ENCODE measurements at regions not wholly inside any gene's neighbourhood (a gene's known extent, or its start where the extent isn't known, plus 50 kb on each side); places are given as distances from the start of the nearest gene placed in this dataset.
A peak's percentile ranks its signal among the peaks of the same experiment; 100 is the strongest.

DNA sequence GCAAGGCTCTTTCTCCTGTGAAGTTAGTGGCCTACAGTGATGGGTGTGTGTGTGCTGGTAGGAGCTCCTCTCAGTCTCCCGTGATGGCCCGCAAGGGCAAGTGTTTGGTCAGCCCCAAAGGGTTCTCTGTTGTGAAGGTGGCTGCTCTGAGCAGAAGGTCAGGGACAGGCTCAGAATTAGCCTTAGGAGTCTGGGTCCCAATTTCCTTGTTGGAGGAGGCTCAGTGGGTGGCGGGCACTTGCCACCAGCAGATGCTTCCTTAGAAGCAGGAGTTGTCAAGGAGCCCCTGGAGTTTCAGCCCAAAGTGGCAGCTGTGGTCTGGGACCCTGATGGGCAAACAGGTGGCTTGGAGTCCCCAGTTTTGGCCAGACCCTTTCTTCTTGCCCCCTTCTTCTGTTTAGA is 154.4 kb downstream of the MACROH2A1 start:
- WGBS, 2 donors, result 100% methylated on average over 1 of the region's 3 CpGs; no CpG with 5 or more reads in 1 of the 2 donors
- peaks cover 62 to 98% (median 85%) of the 10 kb centered on the region in 3 donors for H3K4me1 ChIP-seq
- H3K9me3 ChIP-seq, result no peaks in the 10 kb centered on the region
- no peak for DNase-seq
- peak overlapping the region; percentile 81 to 90 (median 88) for H3K27ac ChIP-seq
- H3K36me3 ChIP-seq, result no peaks in the 10 kb centered on the region
- no peak for TF ChIP-seq POLR2A (IDR thresholded peaks at IDR 0.05)
- no peak for TF ChIP-seq CTCF (IDR thresholded peaks at IDR 0.05)
- no peak overlapping the region for H3K4me3 ChIP-seq
- no peaks in the 10 kb centered on the region for H3K27me3 ChIP-seq
- intact Hi-C loops (cut with DNase I), result no loop called here

DNA sequence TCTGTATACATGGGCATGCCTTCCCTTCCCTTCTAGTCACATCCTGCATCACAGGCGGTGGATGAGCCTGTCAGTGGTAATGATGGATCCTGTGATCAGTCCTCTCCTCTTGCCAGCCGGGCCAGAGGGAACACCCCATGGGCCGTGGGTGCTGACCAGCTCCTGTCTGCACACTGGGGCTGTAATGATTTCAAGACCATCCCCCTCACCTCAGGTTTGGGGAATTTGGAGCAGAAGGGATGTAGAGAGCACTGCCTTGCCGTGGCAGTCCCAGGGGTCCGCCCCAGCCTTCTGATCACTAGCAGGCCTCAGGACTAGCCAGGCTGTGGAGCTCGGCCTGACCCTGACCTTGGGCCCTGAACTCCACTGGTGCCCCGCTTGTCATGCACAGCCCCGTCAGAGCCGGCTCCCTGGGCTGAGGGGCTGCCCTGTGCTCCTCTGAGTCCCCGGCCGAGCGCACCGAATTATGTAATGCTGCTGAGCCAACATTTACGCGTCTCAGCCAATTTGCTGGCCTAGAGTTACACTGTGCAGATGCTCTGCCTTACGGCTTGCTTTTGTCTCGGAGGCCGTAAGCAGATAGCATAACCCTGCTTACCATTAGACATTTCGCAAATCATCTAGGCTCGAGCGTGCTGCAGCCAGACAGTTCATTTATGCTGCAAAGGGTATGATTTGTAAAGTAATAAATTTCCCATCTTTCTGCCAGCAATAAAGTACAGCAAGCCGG is 155.3 kb downstream of the MACROH2A1 start:
- Histone ChIP-seq H3K4me3 (no peak overlapping the region), H3K27me3 (no peaks in the 10 kb centered on the region), H3K9me3 (no peaks in the 10 kb centered on the region), H3K4me1 (peaks cover 71 to 98% (median 87%) of the 10 kb centered on the region in 3 donors), H3K36me3 (no peaks in the 10 kb centered on the region), H3K27ac (peak overlapping the region; percentile 67 to 90 (median 86))
- TF ChIP-seq CTCF (IDR thresholded peaks at IDR 0.05), result no peak
- no peak for TF ChIP-seq POLR2A (IDR thresholded peaks at IDR 0.05)
- WGBS, 2 donors, result 74 to 81% methylated on average over 10 to 16 of the region's 22 CpGs
- intact Hi-C loops (cut with DNase I), result no loop called here
- no peak for DNase-seq

DNA sequence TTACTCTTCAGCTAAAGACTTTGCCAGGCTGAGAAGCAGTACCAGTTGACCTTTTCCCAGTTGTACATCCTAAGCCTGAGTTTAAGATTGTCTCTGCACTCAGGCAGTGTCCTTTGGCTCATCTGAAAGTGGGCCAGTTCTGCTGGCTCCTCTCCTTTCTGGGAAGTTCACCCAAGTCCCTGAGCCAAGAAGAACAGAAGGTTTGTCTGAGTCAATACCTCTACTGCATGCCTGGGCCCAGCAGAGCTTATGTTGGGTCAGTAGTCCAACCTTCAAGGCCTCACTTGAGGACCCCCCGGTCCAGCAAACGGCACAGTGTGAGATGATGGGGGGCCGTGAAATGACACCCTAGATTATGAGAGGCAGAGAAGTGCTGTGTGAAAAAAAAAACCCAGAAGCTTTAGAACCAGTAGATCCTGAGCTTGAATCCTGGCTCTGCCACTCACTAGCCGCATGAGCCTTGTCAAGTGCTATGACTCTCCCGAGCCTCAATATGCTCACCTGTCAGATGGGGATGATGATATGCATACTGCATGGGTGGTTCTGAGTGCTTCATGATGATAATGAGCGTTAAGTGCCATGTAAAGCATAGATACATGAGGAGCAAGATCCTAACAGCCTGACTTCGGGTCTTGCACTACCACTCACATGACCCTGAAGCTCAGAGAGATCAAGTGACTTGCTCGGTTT is 156.0 kb downstream of the MACROH2A1 start:
- intact Hi-C loops (cut with DNase I), result no loop called here
- Histone ChIP-seq H3K4me1 (peaks cover 77 to 100% (median 92%) of the 10 kb centered on the region in 3 donors), H3K27me3 (no peaks in the 10 kb centered on the region), H3K9me3 (no peaks in the 10 kb centered on the region), H3K27ac (peak overlapping the region; percentile 67 to 90 (median 86)), H3K36me3 (no peaks in the 10 kb centered on the region), H3K4me3 (no peak overlapping the region)
- TF ChIP-seq POLR2A (IDR thresholded peaks at IDR 0.05) (no peak), CTCF (IDR thresholded peaks at IDR 0.05) (no peak)
- 56 to 57% methylated on average over 7 to 8 of the region's 8 CpGs for WGBS, 2 donors
- DNase-seq, result no peak

GRCh38 chr5:135242021-135242865 is 156.8 kb downstream of the MACROH2A1 start:
- intact Hi-C loops (cut with DNase I), result no loop called here
- no peaks in the 10 kb centered on the region for H3K36me3 ChIP-seq
- no peak for DNase-seq
- no peak for TF ChIP-seq CTCF (IDR thresholded peaks at IDR 0.05)
- no peak for TF ChIP-seq POLR2A (IDR thresholded peaks at IDR 0.05)
- 28 to 36% methylated on average over 9 to 10 of the region's 11 CpGs for WGBS, 2 donors
- H3K27ac ChIP-seq, result peak overlapping the region; percentile 67 to 90 (median 86)
- H3K9me3 ChIP-seq, result no peaks in the 10 kb centered on the region
- H3K4me3 ChIP-seq, result no peak overlapping the region
- no peaks in the 10 kb centered on the region for H3K27me3 ChIP-seq
- H3K4me1 ChIP-seq, result peaks cover 74 to 100% (median 92%) of the 10 kb centered on the region in 3 donors

Measured in esophagus squamous epithelium (tissue), 5 donors.